GM06990 (cell line): ENCODE measurements at regions not wholly inside any gene's neighbourhood (a gene's known extent, or its start where the extent isn't known, plus 50 kb on each side); places are given as distances from the start of the nearest gene placed in this dataset.

Source experiments
- DNase-seq: peaks from one replicate; pipeline ENCODE4 v3.0.0-alpha.2; 2011; ENCODE audit not compliant: insufficient read length; ENCODE audit errors: extremely low read depth
- H3K27me3 ChIP-seq: replicated peaks from 2 replicates; pipeline ENCODE4 v1.6.0; 2011; ENCODE audit warnings: low read length; ENCODE audit not compliant: control insufficient read depth, insufficient read depth
- H3K36me3 ChIP-seq: 2 replicates; pipeline ENCODE4 v1.5.1; 2011; ENCODE audit warnings: low read length; ENCODE audit not compliant: control insufficient read depth, insufficient read depth
- H3K4me3 ChIP-seq: replicated peaks from 2 replicates; pipeline ENCODE4 v1.5.1; 2011; ENCODE audit warnings: low read depth, mild to moderate bottlenecking, control low read depth, low read length
- CTCF ChIP-seq: IDR thresholded peaks from 2 replicates; pipeline ENCODE4 v1.5.1; 2011; ENCODE audit warnings: low read length, control low read depth, mild to moderate bottlenecking, inconsistent platforms; ENCODE audit not compliant: insufficient read depth, poor library complexity, severe bottlenecking

- no peaks in the 10 kb centered on the region for H3K36me3 ChIP-seq
- no peak overlapping the region for H3K4me3 ChIP-seq
- DNase-seq: no peak
- no peaks in the 10 kb centered on the region for H3K27me3 ChIP-seq
- no peak for TF ChIP-seq CTCF
Measured at GRCh38 chr1:84755216-84755615, 65.0 kb upstream of the SSX2IP start.

GRCh38 chr1:84754386-84754703, 64.1 kb upstream of the SSX2IP start:
- Histone ChIP-seq H3K4me3 (no peak overlapping the region), H3K36me3 (no peaks in the 10 kb centered on the region), H3K27me3 (no peaks in the 10 kb centered on the region)
- no peak for DNase-seq
- TF ChIP-seq CTCF: no peak

- Histone ChIP-seq H3K4me3 (no peak overlapping the region), H3K27me3 (no peaks in the 10 kb centered on the region), H3K36me3 (no peaks in the 10 kb centered on the region)
- peak; percentile 97 for TF ChIP-seq CTCF
- DNase-seq: peak; percentile 56
Measured at GRCh38 chr1:84753516-84754385, 63.5 kb upstream of the SSX2IP start.

- no peak for TF ChIP-seq CTCF
- H3K36me3 ChIP-seq: no peaks in the 10 kb centered on the region
- H3K4me3 ChIP-seq: no peak overlapping the region
- H3K27me3 ChIP-seq: no peaks in the 10 kb centered on the region
- no peak for DNase-seq
Measured at GRCh38 chr1:84750110-84750730, 60.0 kb upstream of the SSX2IP start.

GRCh38 chr1:84749427-84749826, 59.2 kb upstream of the SSX2IP start:
- no peak for DNase-seq
- Histone ChIP-seq H3K4me3 (no peak overlapping the region), H3K36me3 (no peaks in the 10 kb centered on the region), H3K27me3 (no peaks in the 10 kb centered on the region; the same call in 1 of the 2 replicates)
- no peak for TF ChIP-seq CTCF
